Neural cell (in vitro differentiated cells): ENCODE measurements at regions not wholly inside any gene's neighbourhood (a gene's known extent, or its start where the extent isn't known, plus 50 kb on each side); places are given as distances from the start of the nearest gene placed in this dataset.

Experiments used
- H2AFZ ChIP-seq: fragments of 200-600, 300-800 bp; sonication (generic), shearing (Covaris generic); 2 replicates; pipeline ENCODE4 v1.6.0; 2014; ENCODE audit warnings: low read depth, mild to moderate bottlenecking, antibody characterized with exemption, low read length, moderate library complexity
- H3F3A ChIP-seq: fragments of 200-600 bp; shearing (Covaris generic); 2 replicates; pipeline ENCODE4 v1.6.1; 2016; ENCODE audit warnings: mild to moderate bottlenecking, moderate library complexity, mixed read lengths, antibody characterized with exemption, low read length; ENCODE audit not compliant: insufficient read depth, poor library complexity, severe bottlenecking
- H3K27ac ChIP-seq: fragments of 200-600, 300-800 bp; sonication (generic), shearing (Covaris generic); 2 replicates; pipeline ENCODE4 v1.5.1; 2014; ENCODE audit warnings: mild to moderate bottlenecking, low read length, moderate library complexity
- H3K27me3 ChIP-seq: fragments of 300-800, 200-600 bp; sonication (generic), shearing (Covaris generic); 2 replicates; pipeline ENCODE4 v1.6.0; 2014; ENCODE audit warnings: mild to moderate bottlenecking, low read depth, low read length, moderate library complexity; ENCODE audit not compliant: insufficient read depth
- H3K36me3 ChIP-seq: fragments of 300-800, 200-600 bp; sonication (generic), shearing (Covaris generic); 2 replicates; pipeline ENCODE4 v1.5.1; 2014; ENCODE audit warnings: mild to moderate bottlenecking, antibody characterized with exemption, low read length, moderate library complexity; ENCODE audit not compliant: insufficient read depth
- H3K4me2 ChIP-seq: fragments of 300-800, 200-600 bp; sonication (generic), shearing (Covaris generic); 2 replicates; pipeline ENCODE4 v1.6.0; 2014; ENCODE audit warnings: mild to moderate bottlenecking, low read length
- H3K4me3 ChIP-seq: fragments of 300-800, 200-600 bp; sonication (generic), shearing (Covaris generic); 2 replicates; pipeline ENCODE4 v1.5.1; 2014; ENCODE audit warnings: mild to moderate bottlenecking, low read length, moderate library complexity
- H3K79me2 ChIP-seq: fragments of 200-600 bp; shearing (Covaris generic); replicated peaks from 2 replicates; pipeline ENCODE4 v1.6.0; 2014; ENCODE audit warnings: mild to moderate bottlenecking, low read length, moderate library complexity; ENCODE audit not compliant: insufficient read depth
- H3K9ac ChIP-seq: fragments of 300-800, 200-600 bp; sonication (generic), shearing (Covaris generic); 2 replicates; pipeline ENCODE4 v1.6.1; 2016; ENCODE audit warnings: mild to moderate bottlenecking, low read length, mixed read lengths
- H3K9me2 ChIP-seq: fragments of 200-600 bp; shearing (Covaris generic); 2 replicates; pipeline ENCODE4 v1.6.1; 2016; ENCODE audit warnings: mild to moderate bottlenecking, low read length, mixed read lengths; ENCODE audit not compliant: insufficient read depth
- H3K9me3 ChIP-seq: fragments of 200-600, 300-800 bp; sonication (generic), shearing (Covaris generic); 2 replicates; pipeline ENCODE4 v1.6.1; 2016; ENCODE audit warnings: mild to moderate bottlenecking, mixed run types, low read length, moderate library complexity, mixed read lengths
- H4K20me1 ChIP-seq: fragments of 200-600 bp; shearing (Covaris generic); 2 replicates; pipeline ENCODE4 v1.6.1; 2016; ENCODE audit warnings: mild to moderate bottlenecking, mixed run types; ENCODE audit not compliant: insufficient read depth
- CTCF ChIP-seq: fragments of 450-650 bp; IDR thresholded peaks from 2 replicates; pipeline ENCODE4 v1.5.1; 2014; ENCODE audit warnings: antibody characterized with exemption, mild to moderate bottlenecking, moderate library complexity; ENCODE audit not compliant: poor library complexity, severe bottlenecking
- EP300 ChIP-seq: fragments of 450-650 bp; conservative IDR thresholded peaks from 2 replicates; pipeline ENCODE4 v1.6.1; 2014; ENCODE audit warnings: antibody characterized with exemption, mild to moderate bottlenecking, moderate library complexity; ENCODE audit not compliant: poor library complexity, severe bottlenecking
- EZH2 ChIP-seq: fragments of 200-600, 300-800 bp; shearing (Covaris generic), sonication (generic); IDR thresholded peaks from 2 replicates; pipeline ENCODE4 v1.6.1; 2014; ENCODE audit warnings: antibody characterized with exemption, low read length, borderline replicate concordance, mild to moderate bottlenecking; ENCODE audit not compliant: insufficient read depth, poor library complexity, severe bottlenecking
- MXI1 ChIP-seq: fragments of 450-650 bp; conservative IDR thresholded peaks from 2 replicates; pipeline ENCODE4 v1.6.1; 2014; ENCODE audit warnings: antibody characterized with exemption, mild to moderate bottlenecking; ENCODE audit not compliant: poor library complexity, severe bottlenecking
- POLR2AphosphoS5 ChIP-seq: IDR thresholded peaks from 2 replicates; pipeline ENCODE4 v1.6.1; 2012
- RAD21 ChIP-seq: fragments of 450-650 bp; conservative IDR thresholded peaks from 2 replicates; pipeline ENCODE4 v1.6.1; 2014; ENCODE audit warnings: antibody characterized with exemption, mild to moderate bottlenecking, moderate library complexity
- REST ChIP-seq: IDR thresholded peaks from 2 replicates; pipeline ENCODE4 v1.6.1; 2012; ENCODE audit warnings: borderline replicate concordance
- SMC3 ChIP-seq: fragments of 450-650 bp; conservative IDR thresholded peaks from 2 replicates; pipeline ENCODE4 v1.6.1; 2014; ENCODE audit warnings: antibody characterized with exemption, mild to moderate bottlenecking, moderate library complexity; ENCODE audit not compliant: poor library complexity
- TAF1 ChIP-seq: IDR thresholded peaks from 2 replicates; pipeline ENCODE4 v1.6.1; 2012; ENCODE audit warnings: low read depth

- no peak overlapping the region for H2AFZ ChIP-seq
- H3K4me2 ChIP-seq: no peak overlapping the region
- no peaks in the 10 kb centered on the region for H3K36me3 ChIP-seq
- no peak overlapping the region for H3K9ac ChIP-seq
- no peaks in the 10 kb centered on the region for H3F3A ChIP-seq
- H4K20me1 ChIP-seq: no peaks in the 10 kb centered on the region
- H3K9me3 ChIP-seq: no peaks in the 10 kb centered on the region
- H3K27me3 ChIP-seq: no peaks in the 10 kb centered on the region
- H3K4me3 ChIP-seq: no peak overlapping the region
- no peaks in the 10 kb centered on the region for H3K79me2 ChIP-seq
- TF ChIP-seq SMC3: no peak
- no peak for TF ChIP-seq MXI1
- TF ChIP-seq EZH2: no peak
- TF ChIP-seq TAF1: no peak
- no peak for TF ChIP-seq POLR2AphosphoS5
- H3K9me2 ChIP-seq: no peaks in the 10 kb centered on the region
- no peak overlapping the region for H3K27ac ChIP-seq
Measured at GRCh38 chr3:80697291-80697690, 929.5 kb upstream of the ROBO1 start.

DNA sequence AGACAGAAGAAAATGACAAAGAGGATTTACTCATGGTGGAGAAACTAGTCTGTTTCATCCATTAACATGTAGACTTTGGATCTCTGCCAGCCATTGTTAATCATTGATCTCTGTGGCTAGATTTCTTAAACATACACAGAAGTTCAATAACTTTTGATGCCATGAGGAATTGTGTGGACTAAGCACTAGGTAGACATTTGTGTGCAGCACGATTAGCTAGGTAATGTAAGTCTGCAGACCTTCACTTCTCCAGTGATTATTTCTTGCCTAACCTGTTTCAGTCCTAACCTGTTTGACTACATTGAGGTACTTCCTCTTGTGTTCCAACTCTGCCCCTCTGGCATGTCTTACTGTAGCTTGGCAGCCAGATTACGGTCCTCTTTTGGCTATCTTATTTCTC lies 928.5 kb upstream of the ROBO1 start:
- Histone ChIP-seq H3K27me3 (no peaks in the 10 kb centered on the region), H3K79me2 (no peaks in the 10 kb centered on the region), H3K9me3 (no peaks in the 10 kb centered on the region), H3K36me3 (no peaks in the 10 kb centered on the region), H3K9me2 (no peaks in the 10 kb centered on the region), H3F3A (no peaks in the 10 kb centered on the region), H3K4me2 (no peak overlapping the region), H4K20me1 (no peaks in the 10 kb centered on the region), H3K27ac (no peak overlapping the region), H3K9ac (no peak overlapping the region), H3K4me3 (no peak overlapping the region), H2AFZ (no peak overlapping the region)
- TF ChIP-seq SMC3 (no peak), EP300 (no peak), MXI1 (no peak), EZH2 (no peak), POLR2AphosphoS5 (no peak), REST (no peak), RAD21 (no peak), CTCF (no peak), TAF1 (no peak)

- H3K79me2 ChIP-seq: no peaks in the 10 kb centered on the region
- no peak overlapping the region for H3K9ac ChIP-seq
- H3K36me3 ChIP-seq: no peaks in the 10 kb centered on the region
- H3K4me2 ChIP-seq: peak overlapping the region; percentile 28
- H3K27me3 ChIP-seq: no peaks in the 10 kb centered on the region
- H2AFZ ChIP-seq: no peak overlapping the region
- no peak for TF ChIP-seq MXI1
- TF ChIP-seq EP300: no peak
- TF ChIP-seq POLR2AphosphoS5: no peak
- peak; percentile 78 for TF ChIP-seq SMC3
- peak; percentile 61 for TF ChIP-seq CTCF
- no peak for TF ChIP-seq EZH2
- no peak for TF ChIP-seq TAF1
- peak; percentile 82 for TF ChIP-seq RAD21
- no peak for TF ChIP-seq REST
- H3F3A ChIP-seq: no peaks in the 10 kb centered on the region
- no peak overlapping the region for H3K4me3 ChIP-seq
- no peak overlapping the region for H3K27ac ChIP-seq
- H3K9me3 ChIP-seq: no peaks in the 10 kb centered on the region
- H4K20me1 ChIP-seq: no peaks in the 10 kb centered on the region
- H3K9me2 ChIP-seq: no peaks in the 10 kb centered on the region
Measured at GRCh38 chr3:80688814-80689213, 921.0 kb upstream of the ROBO1 start.
